ENCODE measurements at regions not wholly inside any gene's neighbourhood (a gene's known extent, or its start where the extent isn't known, plus 50 kb on each side); places are given as distances from the start of the nearest gene placed in this dataset.
A peak's percentile ranks its signal among the peaks of the same experiment; 100 is the strongest.

- no peaks in the 10 kb centered on the region for H3K9me3 ChIP-seq
- no peaks in the 10 kb centered on the region for H3K36me3 ChIP-seq
- no peak for TF ChIP-seq POLR2A (IDR thresholded peaks at IDR 0.05)
- no peak for TF ChIP-seq CTCF (IDR thresholded peaks at IDR 0.05)
- no peak overlapping the region for H3K27ac ChIP-seq
- no peak for DNase-seq
- intact Hi-C loops (cut with DNase I; ENCODE audit: low total_unique reads): no loop called here
- no peaks in the 10 kb centered on the region for H3K27me3 ChIP-seq
- no peak overlapping the region for H3K4me3 ChIP-seq
- no peaks in the 10 kb centered on the region for H3K4me1 ChIP-seq
Measured at GRCh38 chr11:25953006-25953405, 378.9 kb upstream of the ANO3 start.

- H3K27ac ChIP-seq: no peak overlapping the region
- H3K36me3 ChIP-seq: no peaks in the 10 kb centered on the region
- H3K27me3 ChIP-seq: no peaks in the 10 kb centered on the region
- H3K9me3 ChIP-seq: no peaks in the 10 kb centered on the region
- intact Hi-C loops (cut with DNase I; ENCODE audit: low total_unique reads): no loop called here
- no peak overlapping the region for H3K4me3 ChIP-seq
- TF ChIP-seq CTCF (IDR thresholded peaks at IDR 0.05): no peak
- no peak for TF ChIP-seq POLR2A (IDR thresholded peaks at IDR 0.05)
- no peaks in the 10 kb centered on the region for H3K4me1 ChIP-seq
- DNase-seq: no peak
Measured at GRCh38 chr11:25958045-25958444, 373.9 kb upstream of the ANO3 start.

- Histone ChIP-seq H3K27ac (no peak overlapping the region), H3K27me3 (no peaks in the 10 kb centered on the region), H3K4me1 (no peaks in the 10 kb centered on the region), H3K4me3 (no peak overlapping the region), H3K9me3 (no peaks in the 10 kb centered on the region), H3K36me3 (no peaks in the 10 kb centered on the region)
- TF ChIP-seq CTCF (IDR thresholded peaks at IDR 0.05) (peak in 1 of 4 experiments; percentile 27), POLR2A (IDR thresholded peaks at IDR 0.05) (no peak)
- no peak for DNase-seq
- intact Hi-C loops (cut with DNase I; ENCODE audit: low total_unique reads): no loop called here
Measured at GRCh38 chr11:25961539-25961938, 370.4 kb upstream of the ANO3 start.

- DNase-seq: no peak
- H3K9me3 ChIP-seq: no peaks in the 10 kb centered on the region
- TF ChIP-seq POLR2A (IDR thresholded peaks at IDR 0.05) (no peak), CTCF (IDR thresholded peaks at IDR 0.05) (no peak)
- no peaks in the 10 kb centered on the region for H3K4me1 ChIP-seq
- H3K27me3 ChIP-seq: no peaks in the 10 kb centered on the region
- H3K4me3 ChIP-seq: no peak overlapping the region
- no peak overlapping the region for H3K27ac ChIP-seq
- intact Hi-C loops (cut with DNase I; ENCODE audit: low total_unique reads): no loop called here
- H3K36me3 ChIP-seq: no peaks in the 10 kb centered on the region
Measured at GRCh38 chr11:25970726-25971508, 361.0 kb upstream of the ANO3 start.

GRCh38 chr11:25980091-25980490 is 351.8 kb upstream of the ANO3 start:
- intact Hi-C loops (cut with DNase I; ENCODE audit: low total_unique reads): no loop called here
- no peak for DNase-seq
- TF ChIP-seq POLR2A (IDR thresholded peaks at IDR 0.05) (no peak), CTCF (IDR thresholded peaks at IDR 0.05) (no peak)

More at GRCh38 chr11:25980091-25980490, 351.8 kb upstream of the ANO3 start:
- Histone ChIP-seq H3K27ac (no peak overlapping the region), H3K4me3 (no peak overlapping the region), H3K9me3 (no peaks in the 10 kb centered on the region), H3K36me3 (no peaks in the 10 kb centered on the region), H3K27me3 (no peaks in the 10 kb centered on the region), H3K4me1 (no peaks in the 10 kb centered on the region)
